GM18909 (cell line): ENCODE measurements at regions not wholly inside any gene's neighbourhood (a gene's known extent, or its start where the extent isn't known, plus 50 kb on each side); places are given as distances from the start of the nearest gene placed in this dataset.

Source experiments
- ATAC-seq: cut with Tn5 transposase; IDR thresholded peaks from one replicate; pipeline ENCODE4 v1.9.1; 2021; ENCODE audit warnings: mild to moderate bottlenecking; ENCODE audit not compliant: unreplicated experiment, poor library complexity

DNA sequence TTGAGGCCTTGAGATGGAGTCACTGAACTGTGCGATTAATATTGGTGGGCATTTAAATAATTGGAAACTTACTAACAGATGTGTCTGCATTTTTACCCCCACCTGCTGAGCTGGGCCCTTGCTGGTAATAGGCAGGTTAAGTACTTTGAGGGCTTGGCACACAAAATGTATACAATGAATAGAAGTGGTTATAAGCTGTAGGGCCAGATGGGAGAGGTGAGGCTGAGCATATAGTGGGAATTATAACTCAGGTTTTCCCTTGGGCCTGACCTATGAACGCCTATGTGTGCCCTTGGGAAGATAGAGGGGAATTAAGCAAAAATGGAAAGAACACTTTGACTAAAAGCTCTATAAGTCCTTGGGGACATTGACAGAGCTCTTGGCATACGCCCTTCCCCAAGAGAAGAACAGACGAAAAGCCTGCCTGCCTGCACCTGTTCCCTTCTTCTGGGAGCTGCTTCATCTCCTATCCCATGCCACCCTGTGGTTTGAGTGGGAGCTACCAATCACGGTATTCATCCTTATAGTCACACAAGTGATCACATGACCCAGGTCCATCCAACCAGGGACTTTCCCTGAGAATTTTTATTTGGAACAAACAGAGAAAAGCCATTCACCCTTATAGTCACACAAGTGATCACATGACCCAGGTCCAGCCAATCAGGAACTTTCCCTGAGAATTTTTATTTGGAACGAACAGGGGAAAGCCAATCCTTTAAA is 260.7 kb upstream of the CSF3R start:
- no peak for ATAC-seq

- no peak for ATAC-seq
Observed at GRCh38 chr1:36741066-36741465, 258.4 kb upstream of the CSF3R start.

- no peak for ATAC-seq
Observed at GRCh38 chr1:36740446-36740845, 257.7 kb upstream of the CSF3R start.

DNA sequence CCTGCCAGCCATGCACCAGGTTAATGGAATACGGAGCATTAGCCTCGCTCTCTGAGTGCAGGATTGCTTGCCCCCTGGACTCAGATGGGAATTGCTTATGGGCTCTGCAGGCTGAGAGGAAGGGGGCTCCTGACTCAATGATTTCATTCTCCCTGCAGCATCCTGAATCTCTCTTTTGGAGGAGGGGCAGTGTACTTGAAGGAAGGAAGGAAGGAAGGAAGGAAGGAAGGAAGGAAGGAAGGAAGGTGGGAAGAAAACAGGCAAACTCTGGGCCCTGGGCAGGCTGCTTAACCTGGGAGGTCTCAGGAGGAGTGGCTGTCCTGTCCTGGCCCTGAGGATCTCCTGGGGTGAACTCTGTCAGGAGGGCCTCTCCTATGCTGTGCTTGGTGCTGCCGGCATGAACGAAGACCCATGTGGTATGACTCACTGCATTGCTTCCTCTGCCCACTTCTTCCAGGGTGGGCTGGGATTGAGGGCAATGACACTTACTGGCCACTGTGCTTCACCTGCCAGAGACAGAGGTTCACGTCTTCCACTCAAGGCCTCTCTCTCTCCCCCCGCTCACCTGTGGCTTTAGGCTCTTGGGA is 257.1 kb upstream of the CSF3R start:
- ATAC-seq = no peak

DNA sequence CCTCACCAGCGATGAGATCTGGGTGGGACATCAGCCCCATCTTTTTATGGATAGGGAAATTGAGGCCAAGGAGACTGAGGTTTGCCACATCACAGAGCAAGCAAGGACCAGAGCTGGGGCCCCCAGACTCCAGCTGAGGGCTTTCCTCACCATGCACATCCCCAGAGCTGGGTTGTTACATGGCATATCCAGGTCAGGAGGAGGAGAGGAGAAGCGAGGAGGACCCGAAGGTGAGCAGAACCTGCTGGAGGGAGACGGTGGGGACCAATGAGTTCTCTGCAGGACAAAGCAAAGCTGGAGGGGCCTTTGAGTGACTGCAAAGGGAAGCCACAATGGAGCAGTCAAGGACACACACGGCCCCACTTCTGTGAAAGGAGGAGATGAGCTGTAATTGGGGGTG is 255.5 kb upstream of the CSF3R start:
- no peak for ATAC-seq

- no peak for ATAC-seq
Observed at GRCh38 chr1:36737767-36738166, 255.1 kb upstream of the CSF3R start.

DNA sequence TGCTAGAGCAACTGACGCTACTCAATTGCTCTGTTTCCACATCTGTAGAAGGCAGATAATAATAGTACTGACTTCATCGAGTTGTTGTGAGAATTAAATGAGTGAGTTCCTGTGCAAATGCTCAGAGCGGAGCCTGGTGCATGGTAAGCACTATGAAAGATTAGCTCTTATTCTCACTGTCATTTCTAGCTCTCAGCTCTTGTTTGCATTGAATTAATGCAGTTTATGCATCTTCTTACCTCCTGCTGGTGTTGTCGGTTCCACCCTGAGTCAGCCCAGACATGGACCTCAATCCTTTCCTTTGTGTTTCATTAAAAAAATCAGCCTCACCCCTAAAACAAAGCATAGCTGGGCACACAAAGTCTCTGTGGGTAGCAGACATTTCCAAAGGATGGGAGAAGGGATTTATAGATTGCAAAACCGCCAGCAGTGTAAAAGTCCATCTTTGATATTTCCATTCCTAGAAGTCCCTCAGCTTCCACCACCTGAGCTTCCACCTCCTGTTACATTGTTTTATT is 254.4 kb upstream of the CSF3R start:
- ATAC-seq = no peak

DNA sequence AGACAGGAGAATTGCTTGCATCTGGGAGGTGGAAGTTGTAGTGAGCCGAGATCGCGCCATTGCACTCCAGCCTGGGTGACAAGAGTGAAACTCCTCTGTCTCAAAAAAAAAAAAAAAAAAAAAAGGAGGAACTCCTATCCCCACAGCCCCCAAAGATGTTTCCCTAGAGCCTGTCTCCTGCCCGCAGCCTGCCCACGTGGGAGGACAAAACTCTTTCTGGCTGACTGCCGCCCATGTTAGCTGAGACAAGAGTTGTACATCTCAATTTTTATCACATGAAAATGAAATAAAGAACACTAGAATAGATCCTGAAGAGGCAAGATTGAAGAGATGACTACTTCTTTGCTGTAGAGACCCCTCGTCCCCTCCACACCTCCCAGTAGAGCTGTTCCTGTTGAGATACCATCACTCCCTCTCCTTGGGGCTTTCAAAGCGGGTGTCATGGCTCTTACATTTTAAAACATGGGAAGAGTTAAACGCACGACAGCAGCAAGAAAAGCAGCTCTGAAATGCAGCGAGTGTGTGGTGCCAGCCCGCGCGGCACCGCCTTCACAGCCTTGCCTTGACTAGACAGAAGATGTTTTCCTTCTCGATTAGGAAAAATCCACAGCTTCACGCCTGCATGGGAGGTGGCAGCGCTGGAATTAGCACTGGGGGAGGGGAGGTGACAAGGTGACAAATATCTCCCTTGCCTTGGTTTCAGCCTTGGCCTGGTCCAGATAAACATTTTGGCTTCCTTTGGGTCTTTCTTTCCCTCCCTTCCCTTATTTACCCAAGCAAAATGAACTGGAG is 253.4 kb upstream of the CSF3R start:
- no peak for ATAC-seq

- ATAC-seq = no peak
Observed at GRCh38 chr1:36735436-36735835, 252.7 kb upstream of the CSF3R start.

GRCh38 chr1:36734356-36734755 is 251.6 kb upstream of the CSF3R start:
- ATAC-seq = no peak

GRCh38 chr1:36733748-36734147 is 251.0 kb upstream of the CSF3R start:
- no peak for ATAC-seq

GRCh38 chr1:36732015-36732356 is 249.3 kb upstream of the CSF3R start:
- no peak for ATAC-seq

DNA sequence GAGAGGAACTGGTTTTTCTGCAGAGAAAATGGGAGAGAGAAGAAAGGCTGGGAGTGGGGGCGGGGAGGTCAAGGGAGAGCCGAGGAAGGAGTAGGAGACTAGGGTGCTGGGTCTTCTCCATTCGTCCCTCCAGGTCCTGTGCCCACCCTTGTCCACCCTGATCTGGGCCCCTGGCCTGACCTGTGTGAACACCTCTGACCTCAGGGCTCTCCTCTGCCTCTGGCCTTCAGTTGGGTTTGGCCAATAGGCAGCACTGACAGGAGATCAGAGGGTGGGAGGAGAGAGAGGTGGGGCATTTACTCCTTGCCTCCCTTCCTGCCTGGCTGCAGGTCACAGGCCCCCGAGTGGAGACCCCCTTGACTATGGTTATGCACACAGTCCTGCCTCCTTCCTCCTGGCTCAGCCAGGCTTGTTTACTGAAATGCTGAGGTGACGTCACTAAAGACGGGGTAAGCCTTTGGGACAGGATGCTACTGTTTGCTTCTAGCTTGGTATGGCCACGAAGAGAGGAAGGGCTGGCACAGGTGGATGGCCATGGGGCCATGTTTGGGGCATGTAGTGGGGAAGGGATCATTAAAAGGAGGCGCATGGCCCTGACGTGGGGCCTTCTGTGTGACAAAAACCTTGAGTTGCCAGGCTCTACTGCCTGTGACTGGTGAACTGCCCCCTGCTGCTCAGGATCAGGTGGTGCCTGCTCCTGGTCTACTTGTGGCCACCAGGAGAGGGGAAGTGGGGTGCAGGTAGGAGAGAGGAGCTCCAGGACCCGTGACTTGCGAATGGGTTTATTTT is 248.7 kb upstream of the CSF3R start:
- no peak for ATAC-seq

DNA sequence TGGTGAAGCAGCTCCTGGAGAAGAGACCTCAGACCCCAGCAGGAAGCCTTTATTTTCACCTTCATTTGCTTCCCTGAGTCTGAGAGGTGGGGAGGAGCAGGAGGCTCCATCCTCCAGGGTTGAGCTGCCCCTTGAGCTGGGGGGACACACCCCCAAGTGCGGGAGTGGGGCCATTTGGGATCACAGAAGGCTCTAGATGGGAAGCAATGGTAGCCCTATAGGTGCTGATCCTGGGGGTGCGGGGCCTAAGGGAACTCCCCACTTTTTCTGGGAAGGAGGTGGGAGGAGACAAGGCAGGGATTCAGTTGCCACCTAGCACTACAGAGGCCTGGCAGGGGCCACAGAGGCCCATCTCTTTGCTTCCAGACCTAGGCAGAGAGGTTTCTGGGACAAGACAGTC is 247.9 kb upstream of the CSF3R start:
- no peak for ATAC-seq

GRCh38 chr1:36729716-36730510 is 247.2 kb upstream of the CSF3R start:
- no peak for ATAC-seq

GRCh38 chr1:36729289-36729688 is 246.6 kb upstream of the CSF3R start:
- no peak for ATAC-seq

- ATAC-seq = no peak
Observed at GRCh38 chr1:36728846-36729245, 246.1 kb upstream of the CSF3R start.

DNA sequence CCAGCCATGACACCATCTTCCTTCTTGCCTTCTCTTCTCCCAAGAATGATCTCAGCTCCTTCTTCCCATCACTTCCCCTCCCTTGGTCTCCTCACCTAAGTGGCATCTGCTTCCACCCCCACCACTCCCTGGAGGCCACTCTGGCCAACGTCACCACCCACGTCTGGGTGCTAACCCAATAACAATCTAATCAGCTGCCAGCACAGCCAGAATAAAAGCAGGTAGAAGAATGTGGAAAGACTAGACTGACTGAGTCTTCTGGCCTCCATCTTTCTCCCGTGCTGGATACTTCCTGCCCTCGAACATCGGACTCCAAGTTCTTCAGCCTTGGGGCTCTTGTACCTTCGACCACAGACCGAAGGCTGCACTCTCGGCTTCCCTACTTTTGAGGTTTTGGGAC is 245.3 kb upstream of the CSF3R start:
- no peak for ATAC-seq

- ATAC-seq = no peak
Observed at GRCh38 chr1:36725151-36725550, 242.4 kb upstream of the CSF3R start.

DNA sequence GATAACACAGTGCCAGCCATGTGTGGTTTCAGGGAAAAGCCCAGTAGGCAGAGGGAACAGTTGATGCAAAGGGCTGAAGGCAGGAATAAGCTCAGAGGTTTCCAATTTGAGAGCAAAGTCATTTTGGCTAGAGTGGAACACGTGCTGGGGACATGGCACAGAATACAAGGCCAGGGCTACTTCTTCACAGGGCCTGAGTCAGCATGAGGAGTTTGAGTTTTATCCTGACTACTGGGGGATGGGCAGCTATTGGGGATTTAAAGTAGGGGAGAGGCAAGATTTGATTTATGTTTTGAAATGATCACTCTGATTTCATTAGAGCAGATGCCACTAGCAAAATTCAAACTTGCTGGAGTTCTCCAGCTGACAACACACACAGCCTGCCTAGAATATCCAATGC is 241.1 kb upstream of the CSF3R start:
- no peak for ATAC-seq
